GM21381 (cell line): ENCODE measurements at regions not wholly inside any gene's neighbourhood (a gene's known extent, or its start where the extent isn't known, plus 50 kb on each side); places are given as distances from the start of the nearest gene placed in this dataset.
A peak's percentile ranks its signal among the peaks of the same experiment; 100 is the strongest.
"Not testable (repeated sequence)": the region's sequence is repeated elsewhere in the genome, so short reads cannot be mapped to it uniquely, and the experiment has no call there.

Experiments
- ATAC-seq: cut with Tn5 transposase; IDR thresholded peaks from one replicate; pipeline ENCODE4 v1.9.1; 2021; ENCODE audit warnings: mild to moderate bottlenecking, moderate library complexity; ENCODE audit not compliant: unreplicated experiment

DNA sequence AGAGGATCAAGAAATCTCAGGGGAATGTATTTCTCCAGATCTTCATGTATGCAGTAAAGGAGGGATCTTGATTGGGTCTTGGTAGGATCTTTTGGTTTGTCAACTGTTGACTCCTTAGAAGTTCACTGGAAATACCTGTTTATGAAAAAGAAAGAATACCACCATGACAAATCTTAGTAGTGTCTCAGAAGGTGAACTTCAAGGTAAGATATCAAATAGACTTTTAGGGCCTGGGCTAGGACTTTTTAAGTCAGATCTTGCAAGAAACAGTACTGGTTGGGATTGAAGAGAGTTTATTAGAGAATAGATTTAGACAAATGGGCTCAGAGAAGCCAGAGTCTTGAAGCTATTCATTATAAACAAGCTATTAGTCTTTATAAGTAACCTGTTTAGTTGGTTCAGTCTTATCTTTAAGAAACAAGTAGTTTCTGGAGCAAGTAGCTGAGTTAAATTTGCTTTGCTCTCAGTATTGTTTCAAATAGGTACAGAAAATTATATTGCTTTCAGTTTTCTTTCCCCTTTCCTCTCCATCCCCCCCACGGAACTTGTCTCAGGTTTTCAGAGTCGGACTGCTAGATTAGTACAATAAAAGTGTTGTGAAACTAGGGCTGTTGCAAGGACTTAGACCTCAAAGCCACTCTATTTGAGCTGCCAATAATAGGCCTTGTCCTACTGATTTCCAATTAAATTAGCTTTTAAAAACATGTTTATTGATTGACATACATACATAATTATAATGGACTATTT lies 529.1 kb upstream of the CITED2 start:
- ATAC-seq: peak; percentile 97

DNA sequence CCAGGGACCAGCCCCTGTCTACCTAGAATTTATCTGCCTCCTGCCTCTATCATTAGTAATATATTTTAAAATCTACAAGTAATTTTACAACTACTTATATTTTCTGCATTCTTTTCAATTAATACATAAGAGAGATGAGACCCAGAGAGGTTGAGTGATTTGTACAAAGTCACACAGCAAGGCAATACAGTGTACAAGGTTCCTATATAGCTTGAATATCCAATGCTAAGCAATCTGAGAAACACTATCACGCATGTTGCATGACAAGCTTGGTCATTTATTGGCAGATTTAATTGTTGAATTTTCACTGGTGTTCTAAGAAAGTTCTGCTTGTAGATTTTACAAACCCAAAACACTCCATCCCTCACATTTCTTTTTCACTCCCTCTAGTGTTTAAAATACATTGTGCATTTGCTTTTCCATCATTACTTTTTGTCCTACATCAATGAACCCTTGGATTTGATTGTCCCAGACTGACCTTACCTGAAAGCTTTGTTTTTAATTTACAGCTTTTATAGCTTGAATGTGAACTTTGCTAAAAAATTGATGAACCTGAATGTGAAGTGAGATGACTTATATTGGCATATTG lies 520.9 kb upstream of the CITED2 start:
- ATAC-seq: no peak

DNA sequence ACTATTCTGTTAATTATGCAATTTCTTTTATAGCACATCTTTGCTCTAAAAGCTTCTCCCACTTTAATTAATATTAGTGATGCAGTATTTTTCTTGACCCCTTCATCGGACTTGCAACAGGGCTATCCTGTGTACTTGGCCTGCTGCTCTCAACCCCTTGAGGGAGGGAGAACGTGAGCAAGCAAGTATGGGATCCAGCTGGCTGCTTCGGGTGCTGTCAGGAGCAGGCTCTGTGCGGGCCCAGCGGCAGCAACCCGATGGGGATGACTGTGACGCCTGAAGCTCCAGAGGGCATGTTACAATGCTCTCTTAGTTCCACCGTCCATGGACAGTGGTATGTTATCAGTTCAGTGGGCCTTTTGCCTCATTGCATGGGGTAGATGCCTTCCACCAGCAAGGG lies 519.8 kb upstream of the CITED2 start:
- no peak for ATAC-seq

DNA sequence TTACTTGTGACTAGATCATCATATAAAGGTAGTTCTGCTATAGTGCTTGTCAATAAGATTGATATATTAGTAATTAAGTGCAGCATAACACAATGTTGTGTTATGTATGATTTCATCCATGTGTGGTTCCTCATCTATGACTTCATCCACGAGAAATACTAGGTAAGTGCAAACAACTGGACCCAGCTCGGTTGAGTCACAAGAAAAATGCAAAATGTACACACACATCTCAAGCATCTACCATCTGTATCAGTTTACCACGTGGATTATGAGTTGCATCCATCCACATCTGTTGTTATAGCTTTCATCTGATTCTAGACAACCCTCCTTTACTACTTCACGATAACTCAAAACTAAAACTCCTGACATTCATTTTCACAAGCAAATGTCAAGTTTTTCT lies 517.0 kb upstream of the CITED2 start:
- ATAC-seq: no peak

DNA sequence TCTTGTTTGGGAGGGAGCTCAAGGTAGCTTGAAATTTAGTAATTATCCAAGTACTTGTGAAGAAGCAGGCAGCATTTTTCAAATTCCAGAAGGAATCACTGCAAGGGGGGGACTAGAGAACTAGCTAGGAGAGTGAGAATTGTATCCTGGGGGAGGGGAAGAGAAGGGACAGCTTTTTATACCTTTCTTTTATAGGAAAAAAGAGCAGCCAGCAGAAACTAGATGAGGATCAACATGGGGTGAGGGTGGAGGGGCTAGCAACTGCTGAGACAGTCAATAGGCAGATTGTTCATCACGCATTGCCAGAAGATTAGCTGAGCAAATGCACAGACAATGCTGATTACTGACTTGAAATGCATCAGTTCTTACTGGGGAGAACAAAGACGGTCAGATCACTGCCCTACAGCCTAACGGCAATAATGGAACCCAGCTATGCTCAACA lies 514.3 kb upstream of the CITED2 start:
- no peak for ATAC-seq

DNA sequence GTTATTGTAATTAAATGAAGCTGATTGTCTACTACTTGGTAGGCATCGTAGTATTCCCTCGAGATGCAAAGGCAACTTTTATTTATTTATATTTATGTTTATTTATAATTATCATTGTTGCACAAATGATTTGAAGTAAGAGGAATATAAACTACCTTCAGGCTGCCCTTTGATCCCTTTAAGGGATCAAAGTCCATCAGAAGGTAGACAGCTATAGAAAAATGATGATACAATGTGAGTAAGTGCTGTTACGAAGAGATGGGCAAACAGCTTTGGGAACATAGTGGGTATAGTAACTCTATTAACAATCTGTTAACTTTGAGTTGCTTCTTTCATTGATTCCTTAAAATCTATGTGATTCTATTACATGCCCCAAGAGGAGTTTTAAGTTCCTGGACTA lies 512.8 kb upstream of the CITED2 start:
- ATAC-seq: no peak

DNA sequence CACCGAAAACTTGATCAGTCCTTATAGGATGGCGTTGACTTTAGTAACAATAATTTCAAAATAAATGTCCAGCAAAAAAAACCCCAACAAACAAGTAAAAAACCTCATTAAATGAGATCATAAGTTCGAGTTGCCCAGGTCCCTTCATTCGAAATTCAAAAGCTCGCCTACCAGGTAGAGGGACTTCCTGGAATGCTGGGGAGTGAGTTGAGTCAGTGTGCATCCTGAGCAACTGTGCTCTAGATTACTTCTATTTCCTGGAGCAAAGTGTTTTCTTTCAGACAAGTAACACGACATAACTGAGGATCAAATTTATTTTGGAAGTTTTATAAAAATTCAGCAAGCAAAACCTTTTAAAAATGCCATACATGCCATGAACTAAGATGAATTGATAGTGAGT lies 511.9 kb upstream of the CITED2 start:
- ATAC-seq: no peak

DNA sequence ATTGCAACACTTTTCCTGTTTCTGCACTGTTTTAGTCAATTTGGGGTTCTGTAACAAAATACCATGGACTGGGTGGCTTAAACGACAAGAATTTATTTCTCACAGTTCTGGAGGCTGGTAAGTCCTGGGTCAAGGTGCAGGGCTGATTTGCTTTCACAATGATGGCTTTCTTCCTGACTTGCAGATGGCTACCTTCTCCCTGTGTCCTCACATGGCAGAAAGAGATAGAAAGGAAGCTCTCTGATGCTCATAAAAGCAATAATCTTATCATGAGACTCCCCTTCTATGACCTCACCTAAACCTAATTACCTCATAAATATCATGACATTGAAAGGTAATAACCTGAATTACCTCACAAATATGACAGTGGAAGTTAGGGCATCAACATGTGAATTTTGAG lies 511.5 kb upstream of the CITED2 start:
- ATAC-seq: no peak

DNA sequence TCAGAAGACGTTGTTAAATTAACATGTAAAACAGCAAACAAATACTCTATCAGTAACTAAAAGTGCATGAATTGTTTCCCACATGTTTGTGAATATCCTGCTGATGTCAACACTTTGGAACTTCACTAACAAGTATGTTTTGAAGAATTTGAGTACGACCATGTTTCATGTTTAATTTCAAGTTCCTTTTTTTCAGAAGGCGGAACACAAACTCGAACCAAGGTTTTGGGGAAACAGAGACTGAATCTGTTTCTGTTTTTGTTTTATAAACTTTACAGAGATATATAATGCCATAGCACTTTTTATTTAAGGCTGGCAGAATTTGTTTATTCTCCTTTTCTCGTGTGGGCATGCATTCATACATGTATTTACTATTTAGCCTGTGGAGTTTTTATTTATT lies 509.3 kb upstream of the CITED2 start:
- ATAC-seq: no peak

DNA sequence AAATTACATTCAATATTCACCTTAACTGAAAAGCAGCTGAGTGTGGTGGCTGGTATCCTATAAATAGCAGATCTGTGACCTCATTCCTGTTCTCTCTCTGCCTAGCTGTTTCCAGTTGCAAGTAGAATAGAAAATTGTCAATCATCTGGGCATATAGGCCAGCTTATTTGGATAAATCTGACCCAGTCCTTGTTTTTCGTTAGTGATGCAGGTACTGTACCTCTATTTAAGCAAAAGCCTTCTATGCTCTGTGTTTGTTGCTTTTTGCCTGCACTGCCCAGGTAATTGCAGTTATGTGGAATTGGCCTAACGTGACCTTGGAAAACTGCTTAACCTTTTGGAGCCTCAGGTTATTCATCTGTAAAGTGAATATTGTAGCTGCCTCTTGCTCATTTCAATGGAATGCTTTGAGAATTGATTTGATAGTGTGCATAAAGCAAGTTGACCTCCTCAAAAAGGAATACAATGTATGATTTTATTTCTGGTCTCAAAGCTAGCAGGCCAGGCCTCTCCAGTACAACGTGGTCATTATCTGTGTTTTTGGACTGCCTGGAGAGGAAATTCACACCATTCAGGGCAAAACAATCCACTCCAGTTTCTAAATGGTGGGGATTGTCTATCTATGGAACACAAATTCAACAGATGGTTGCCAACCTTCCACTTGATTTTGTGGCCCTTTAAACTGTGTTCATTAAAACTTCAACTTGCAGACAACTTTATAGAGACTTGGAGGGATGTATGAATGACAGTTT lies 508.7 kb upstream of the CITED2 start:
- no peak for ATAC-seq

DNA sequence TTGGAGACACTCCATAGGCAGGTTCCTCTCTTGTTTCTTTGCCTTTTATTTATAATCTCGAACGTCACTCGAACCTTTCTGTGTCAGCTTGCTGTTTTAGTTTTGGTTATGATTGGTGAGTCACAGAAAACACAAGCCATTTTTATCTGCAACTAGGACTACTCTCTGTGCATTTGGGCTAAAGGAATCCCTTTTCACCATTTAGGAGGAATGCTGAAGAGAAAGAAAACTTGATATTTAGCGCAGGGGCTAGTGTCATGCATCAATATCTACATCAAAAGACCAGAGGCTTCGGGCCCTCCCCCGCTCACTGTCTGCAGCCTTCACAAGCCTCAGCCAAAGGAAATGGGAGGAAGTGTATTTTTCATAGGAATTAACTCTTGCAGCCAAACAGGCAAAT lies 507.8 kb upstream of the CITED2 start:
- ATAC-seq: no peak

DNA sequence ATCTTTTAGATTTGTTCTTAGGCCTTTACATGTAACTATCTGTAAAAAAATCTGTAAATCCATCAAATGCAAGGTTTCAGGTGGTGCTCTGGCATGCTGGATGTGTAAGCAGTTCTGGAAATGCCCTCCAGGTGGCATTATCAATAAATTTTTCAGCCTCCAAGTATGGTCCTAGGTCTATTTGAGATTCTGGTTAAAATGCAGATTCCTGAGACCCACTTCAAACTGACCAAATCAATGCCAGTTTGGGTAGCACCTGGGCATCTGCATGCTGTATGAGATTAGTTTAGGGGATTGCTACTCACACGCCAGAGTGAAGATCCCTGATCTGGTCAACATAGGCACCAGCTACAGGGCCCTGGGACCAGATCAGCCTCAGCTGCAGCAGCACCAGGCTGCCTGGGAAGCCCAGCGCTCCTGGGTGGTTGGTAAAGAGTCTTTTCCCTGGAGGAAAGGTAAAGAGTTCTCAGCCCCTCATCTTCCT lies 507.3 kb upstream of the CITED2 start:
- peak; percentile 75 for ATAC-seq

DNA sequence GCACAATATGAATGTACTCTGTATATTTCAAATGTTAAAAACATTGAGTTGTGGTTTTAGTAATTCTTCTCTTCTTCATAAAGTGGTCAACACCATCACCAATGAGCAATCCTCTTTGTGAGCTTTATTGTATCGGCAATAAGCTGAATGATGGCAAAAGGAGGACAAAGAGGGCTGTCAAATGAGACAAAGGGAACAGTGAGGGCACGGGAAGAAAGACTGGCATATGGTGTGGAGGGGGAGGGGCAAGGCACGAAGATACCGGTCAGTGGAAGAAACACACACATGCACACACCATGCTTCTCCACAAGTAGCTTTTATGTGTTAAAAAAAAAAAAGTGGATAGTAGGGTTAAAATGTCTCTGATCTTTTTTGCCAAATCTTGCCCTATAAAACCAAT lies 506.8 kb upstream of the CITED2 start:
- ATAC-seq: no peak

DNA sequence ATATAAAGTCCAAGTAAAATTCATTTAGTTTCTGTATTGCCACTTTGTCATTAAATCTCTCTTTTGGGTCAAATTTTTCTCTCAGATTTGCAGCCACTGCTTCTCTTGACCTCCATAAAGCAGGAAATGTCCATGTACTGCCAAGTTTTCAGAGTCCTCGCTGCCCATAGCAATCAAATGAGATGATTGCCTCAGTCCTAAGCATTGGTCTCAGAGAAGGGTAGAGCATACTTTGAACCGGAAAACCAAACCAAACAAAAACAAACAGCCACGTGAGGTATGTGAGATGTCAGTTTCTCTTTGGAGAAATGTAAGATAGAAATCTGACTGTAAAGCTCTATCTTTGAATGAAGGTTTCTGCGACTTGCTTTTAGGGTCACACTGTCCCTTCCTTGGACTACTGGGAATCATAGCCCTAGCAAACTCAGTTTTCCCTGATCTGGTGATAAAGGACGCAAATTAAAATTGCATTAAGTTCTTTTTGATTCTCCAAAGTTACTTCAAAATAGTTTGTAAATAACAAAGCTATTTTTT lies 505.4 kb upstream of the CITED2 start:
- ATAC-seq: no peak

DNA sequence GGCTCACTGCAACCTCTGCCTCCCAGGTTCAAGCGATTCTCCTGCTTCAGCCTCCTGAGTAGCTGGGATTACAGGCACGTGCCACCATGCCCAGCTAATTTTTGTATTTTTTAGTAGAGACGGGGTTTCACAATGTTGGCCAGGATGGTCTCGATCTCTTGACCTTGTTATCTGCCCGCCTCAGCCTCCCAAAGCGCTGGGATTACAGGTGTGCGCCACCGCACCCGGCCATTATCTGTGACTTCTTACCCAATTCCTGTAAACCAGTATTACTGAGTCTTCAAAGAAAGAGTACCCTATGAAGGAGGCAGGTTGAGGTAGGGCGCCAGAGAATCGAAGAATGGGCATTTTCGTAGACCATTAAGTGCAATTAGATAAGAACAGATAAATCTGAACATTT lies 504.8 kb upstream of the CITED2 start:
- not testable (repeated sequence) for ATAC-seq

DNA sequence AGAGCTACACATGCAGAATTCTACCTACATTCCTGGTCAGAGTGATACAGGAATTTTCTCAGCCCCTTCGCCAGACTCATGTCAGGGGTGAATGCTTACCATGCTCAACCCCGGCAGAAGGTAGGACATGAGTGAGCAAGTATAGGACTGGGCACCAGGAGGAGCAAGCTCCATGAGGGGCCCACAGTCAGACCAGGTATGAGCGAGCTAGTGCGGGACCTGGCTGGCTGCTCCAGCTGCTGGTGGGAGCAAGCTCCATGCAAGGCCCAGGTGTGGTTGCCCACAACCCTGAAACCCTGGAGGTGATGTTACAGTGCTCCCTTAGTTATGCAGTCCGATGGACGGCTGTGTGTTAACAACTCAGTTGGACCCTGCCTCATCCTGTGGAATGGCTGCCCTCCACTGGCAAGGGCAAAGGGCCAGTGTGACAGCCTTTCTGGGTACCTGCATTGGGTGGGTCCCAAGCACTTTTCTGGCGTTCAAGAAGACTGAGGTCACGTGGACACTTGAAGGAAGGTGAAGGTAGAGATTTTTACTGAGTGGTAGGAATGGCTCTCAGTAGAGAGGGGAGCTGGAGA lies 503.5 kb upstream of the CITED2 start:
- ATAC-seq: no peak

DNA sequence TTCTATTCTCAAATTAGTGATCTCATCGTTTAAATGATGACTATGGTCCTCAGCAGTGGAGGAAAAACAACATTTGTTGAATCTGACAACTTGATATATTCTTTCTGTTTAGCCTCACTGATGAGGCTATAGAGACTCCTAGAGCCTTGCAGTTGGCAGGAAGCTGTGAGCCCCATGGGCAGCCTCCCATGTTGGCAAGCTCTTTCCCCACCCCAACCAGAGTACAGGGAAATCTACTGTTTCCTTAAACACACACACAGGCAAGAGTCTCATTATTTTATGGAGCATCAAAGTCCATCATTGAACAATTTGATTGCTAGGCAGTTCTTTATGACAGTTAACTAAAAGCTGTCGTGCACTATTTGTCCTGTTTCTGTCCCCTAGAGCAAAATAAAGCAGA lies 498.2 kb upstream of the CITED2 start:
- no peak for ATAC-seq

DNA sequence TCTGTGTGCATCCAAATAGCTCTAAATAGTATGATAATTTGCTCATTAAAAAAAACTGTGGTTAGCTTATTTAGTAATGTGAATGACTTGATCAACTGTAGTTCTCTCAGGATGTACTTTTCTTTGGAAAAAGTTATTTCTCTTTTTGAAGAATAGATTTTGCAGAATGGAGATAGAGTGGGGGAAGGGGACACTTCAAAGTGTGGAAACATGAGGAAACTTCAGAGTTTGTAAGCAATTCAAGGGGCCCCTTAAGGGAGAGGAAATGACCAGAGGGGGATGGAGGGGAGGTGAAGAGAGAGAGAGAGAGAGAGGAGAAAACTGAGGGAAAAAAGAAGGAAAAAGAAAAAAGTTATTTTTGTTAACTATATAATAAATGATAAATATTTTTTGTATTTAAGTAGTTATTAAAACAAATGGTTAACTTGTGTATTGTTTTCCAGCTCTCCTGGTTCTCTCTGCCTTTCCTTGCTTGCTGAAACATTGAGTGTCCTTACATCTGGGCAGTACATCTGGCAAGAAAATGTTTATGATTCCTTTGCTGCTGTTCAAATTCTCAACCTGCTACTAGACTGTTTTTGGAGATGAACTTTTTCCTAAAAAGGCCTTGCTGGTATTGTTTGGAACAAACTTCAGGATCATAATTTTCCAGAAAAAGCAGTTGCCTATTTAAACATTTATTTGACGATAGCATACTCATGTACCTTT lies 497.5 kb upstream of the CITED2 start:
- no peak for ATAC-seq

DNA sequence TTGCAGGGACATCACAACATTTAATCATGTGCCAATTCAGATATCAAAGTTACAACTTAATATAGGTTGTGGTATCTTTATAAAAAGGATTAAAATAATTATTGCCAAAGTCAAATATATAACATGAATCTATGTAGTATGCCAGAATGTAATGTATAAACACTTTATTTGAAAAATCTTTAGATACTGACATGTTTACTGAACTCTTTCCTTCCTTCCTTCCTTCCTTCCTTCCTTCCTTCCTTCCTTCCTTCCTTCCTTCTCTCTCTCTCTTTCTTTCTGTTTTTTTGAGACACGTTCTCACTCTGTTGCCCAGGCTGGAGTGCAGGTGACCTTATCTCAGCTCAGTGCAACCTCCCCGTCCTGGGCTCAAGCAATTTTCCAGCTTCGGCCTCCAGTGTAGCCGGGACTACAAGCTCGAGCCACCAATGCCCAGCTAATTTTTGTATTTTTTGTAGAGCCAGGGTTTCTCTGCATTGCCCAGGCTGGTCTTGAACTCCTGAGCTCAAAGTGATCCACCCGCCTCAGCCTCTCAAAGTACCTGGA lies 496.8 kb upstream of the CITED2 start:
- no peak for ATAC-seq

DNA sequence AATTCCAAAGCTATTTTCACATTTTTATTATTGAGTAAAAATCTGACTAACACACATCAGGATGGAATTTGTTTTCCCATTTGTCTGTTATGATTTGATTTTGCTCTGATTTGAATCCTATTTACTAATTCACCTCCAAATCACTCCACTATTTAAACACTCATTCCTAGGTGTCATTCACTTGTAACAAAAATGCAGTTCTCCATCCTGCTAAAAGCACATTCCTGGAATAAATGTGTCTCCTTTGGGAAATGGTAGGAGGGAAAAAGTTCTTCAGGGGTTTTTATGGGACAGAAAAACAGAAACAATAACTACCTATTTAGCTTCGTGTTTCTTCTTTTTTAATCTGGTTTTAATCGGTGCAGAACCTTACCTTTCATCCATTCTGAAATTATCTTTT lies 494.1 kb upstream of the CITED2 start:
- ATAC-seq: no peak
